ENCODE measurements at regions not wholly inside any gene's neighbourhood (a gene's known extent, or its start where the extent isn't known, plus 50 kb on each side); places are given as distances from the start of the nearest gene placed in this dataset.
"Not testable (repeated sequence)": the region's sequence is repeated elsewhere in the genome, so short reads cannot be mapped to it uniquely, and the experiment has no call there.

GRCh38 chr11:114942207-114942606, 263.9 kb downstream of the NXPE2 start:
- Histone ChIP-seq H3K9ac (ENCODE audit: insufficient read length) (no peak overlapping the region), H3K9me3 (ENCODE audit: low read depth, low read length) (no peaks in the 10 kb centered on the region), H3K27ac (no peak overlapping the region), H3K36me3 (ENCODE audit: insufficient read depth, low read length) (no peaks in the 10 kb centered on the region), H3K4me3 (no peak overlapping the region)
- no peak for DNase-seq (ENCODE audit: low read depth, low spot score)
- TF ChIP-seq POLR2AphosphoS5 (IDR thresholded peaks at IDR 0.05; ENCODE audit: borderline replicate concordance, low read depth, low read length), result no peak
- no peak for TF ChIP-seq EZH2 (IDR thresholded peaks at IDR 0.05)
- no peak for TF ChIP-seq FOXP2 (optimal IDR thresholded peaks at IDR 0.05; ENCODE audit: control extremely low read depth, extremely low read length, insufficient read depth)

- TF ChIP-seq POLR2AphosphoS5 (IDR thresholded peaks at IDR 0.05; ENCODE audit: borderline replicate concordance, low read depth, low read length) (no peak), FOXP2 (optimal IDR thresholded peaks at IDR 0.05; ENCODE audit: control extremely low read depth, extremely low read length, insufficient read depth) (no peak), EZH2 (IDR thresholded peaks at IDR 0.05) (no peak)
- no peak for DNase-seq (ENCODE audit: low read depth, low spot score)
- Histone ChIP-seq H3K27ac (no peak overlapping the region), H3K36me3 (ENCODE audit: insufficient read depth, low read length) (no peaks in the 10 kb centered on the region), H3K9ac (ENCODE audit: insufficient read length) (no peak overlapping the region), H3K4me3 (no peak overlapping the region), H3K9me3 (ENCODE audit: low read depth, low read length) (no peaks in the 10 kb centered on the region)
These were observed 271.5 kb downstream of the NXPE2 start for GRCh38 chr11:114949614-114950351.

- TF ChIP-seq EZH2 (IDR thresholded peaks at IDR 0.05) (no peak), FOXP2 (optimal IDR thresholded peaks at IDR 0.05; ENCODE audit: control extremely low read depth, extremely low read length, insufficient read depth) (no peak), POLR2AphosphoS5 (IDR thresholded peaks at IDR 0.05; ENCODE audit: borderline replicate concordance, low read depth, low read length) (no peak)
- Histone ChIP-seq H3K36me3 (ENCODE audit: insufficient read depth, low read length) (no peaks in the 10 kb centered on the region), H3K9me3 (ENCODE audit: low read depth, low read length) (no peaks in the 10 kb centered on the region), H3K27ac (no peak overlapping the region), H3K4me3 (no peak overlapping the region), H3K9ac (ENCODE audit: insufficient read length) (no peak overlapping the region)
- DNase-seq (ENCODE audit: low read depth, low spot score), result no peak
These were observed 274.7 kb downstream of the NXPE2 start for GRCh38 chr11:114953039-114953438.

- H3K9me3 ChIP-seq (ENCODE audit: low read depth, low read length), result no peaks in the 10 kb centered on the region
- H3K27ac ChIP-seq, result no peak overlapping the region
- no peak overlapping the region for H3K4me3 ChIP-seq
- no peaks in the 10 kb centered on the region for H3K36me3 ChIP-seq (ENCODE audit: insufficient read depth, low read length)
- no peak for TF ChIP-seq POLR2AphosphoS5 (IDR thresholded peaks at IDR 0.05; ENCODE audit: borderline replicate concordance, low read depth, low read length)
- TF ChIP-seq EZH2 (IDR thresholded peaks at IDR 0.05), result no peak
- no peak for TF ChIP-seq FOXP2 (optimal IDR thresholded peaks at IDR 0.05; ENCODE audit: control extremely low read depth, extremely low read length, insufficient read depth)
- DNase-seq (ENCODE audit: low read depth, low spot score), result no peak
- H3K9ac ChIP-seq (ENCODE audit: insufficient read length), result no peak overlapping the region
These were observed 277.6 kb downstream of the NXPE2 start for GRCh38 chr11:114955923-114956322.

GRCh38 chr11:114956566-114956965, 278.2 kb downstream of the NXPE2 start:
- no peaks in the 10 kb centered on the region for H3K36me3 ChIP-seq (ENCODE audit: insufficient read depth, low read length)
- no peak overlapping the region for H3K27ac ChIP-seq
- no peak for DNase-seq (ENCODE audit: low read depth, low spot score)
- no peak overlapping the region for H3K4me3 ChIP-seq
- no peaks in the 10 kb centered on the region for H3K9me3 ChIP-seq (ENCODE audit: low read depth, low read length)
- TF ChIP-seq FOXP2 (optimal IDR thresholded peaks at IDR 0.05; ENCODE audit: control extremely low read depth, extremely low read length, insufficient read depth), result no peak
- TF ChIP-seq EZH2 (IDR thresholded peaks at IDR 0.05), result no peak
- TF ChIP-seq POLR2AphosphoS5 (IDR thresholded peaks at IDR 0.05; ENCODE audit: borderline replicate concordance, low read depth, low read length), result no peak
- no peak overlapping the region for H3K9ac ChIP-seq (ENCODE audit: insufficient read length)

GRCh38 chr11:114959953-114960505, 281.7 kb downstream of the NXPE2 start:
- H3K36me3 ChIP-seq (ENCODE audit: insufficient read depth, low read length), result no peaks in the 10 kb centered on the region
- TF ChIP-seq EZH2 (IDR thresholded peaks at IDR 0.05), result no peak
- no peak for TF ChIP-seq POLR2AphosphoS5 (IDR thresholded peaks at IDR 0.05; ENCODE audit: borderline replicate concordance, low read depth, low read length)
- no peak for TF ChIP-seq FOXP2 (optimal IDR thresholded peaks at IDR 0.05; ENCODE audit: control extremely low read depth, extremely low read length, insufficient read depth)
- H3K9me3 ChIP-seq (ENCODE audit: low read depth, low read length), result no peaks in the 10 kb centered on the region
- no peak overlapping the region for H3K9ac ChIP-seq (ENCODE audit: insufficient read length)
- H3K4me3 ChIP-seq, result no peak overlapping the region
- no peak for DNase-seq (ENCODE audit: low read depth, low spot score)
- H3K27ac ChIP-seq, result no peak overlapping the region

- DNase-seq (ENCODE audit: low read depth, low spot score); H3K27ac ChIP-seq; H3K36me3 ChIP-seq (ENCODE audit: insufficient read depth, low read length); H3K9ac ChIP-seq (ENCODE audit: insufficient read length); H3K4me3 ChIP-seq; H3K9me3 ChIP-seq (ENCODE audit: low read depth, low read length): not testable (repeated sequence)
These were observed 282.5 kb downstream of the NXPE2 start for GRCh38 chr11:114960819-114961218.

GRCh38 chr11:114964676-114965214, 286.4 kb downstream of the NXPE2 start:
- Histone ChIP-seq H3K36me3 (ENCODE audit: insufficient read depth, low read length) (no peaks in the 10 kb centered on the region), H3K9me3 (ENCODE audit: low read depth, low read length) (no peaks in the 10 kb centered on the region), H3K4me3 (no peak overlapping the region), H3K9ac (ENCODE audit: insufficient read length) (no peak overlapping the region), H3K27ac (no peak overlapping the region)
- DNase-seq (ENCODE audit: low read depth, low spot score), result no peak
- TF ChIP-seq POLR2AphosphoS5 (IDR thresholded peaks at IDR 0.05; ENCODE audit: borderline replicate concordance, low read depth, low read length), result no peak
- no peak for TF ChIP-seq FOXP2 (optimal IDR thresholded peaks at IDR 0.05; ENCODE audit: control extremely low read depth, extremely low read length, insufficient read depth)
- TF ChIP-seq EZH2 (IDR thresholded peaks at IDR 0.05), result no peak
